ENCODE measurements at regions not wholly inside any gene's neighbourhood (a gene's known extent, or its start where the extent isn't known, plus 50 kb on each side); places are given as distances from the start of the nearest gene placed in this dataset.

DNA sequence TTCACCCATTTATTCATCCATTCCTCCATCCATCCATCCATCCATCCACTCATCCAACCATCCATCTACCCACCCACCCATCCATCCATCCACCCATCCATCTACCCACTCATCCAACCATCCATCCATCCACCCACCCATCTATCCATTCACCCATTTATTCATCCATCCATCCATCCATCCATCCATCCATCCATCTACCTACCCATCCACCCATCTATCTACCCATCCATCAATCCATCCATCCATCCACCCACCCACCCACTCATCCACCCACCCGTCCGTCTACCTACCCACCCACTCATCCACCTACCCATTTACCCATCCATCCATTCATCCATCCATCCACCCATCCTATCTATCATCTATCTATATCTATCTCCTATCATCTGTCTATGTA is 169.4 kb upstream of the SHH start:
- Histone ChIP-seq H3K27ac (ENCODE audit: low read length) (no peak overlapping the region), H4K20me1 (ENCODE audit: insufficient read depth) (no peaks in the 10 kb centered on the region), H2AFZ (ENCODE audit: low read depth, low read length) (no peak overlapping the region), H3K9me2 (ENCODE audit: insufficient read depth, low read length) (no peaks in the 10 kb centered on the region), H3K4me3 (ENCODE audit: low read length) (no peak overlapping the region), H3K27me3 (ENCODE audit: insufficient read depth, low read depth, low read length) (no peaks in the 10 kb centered on the region), H3K4me2 (ENCODE audit: low read length) (no peak overlapping the region), H3K79me2 (replicated peaks; ENCODE audit: insufficient read depth, low read length) (no peaks in the 10 kb centered on the region), H3K36me3 (ENCODE audit: insufficient read depth, low read length) (no peaks in the 10 kb centered on the region), H3F3A (ENCODE audit: insufficient read depth, low read length, poor library complexity, severe bottlenecking) (no peaks in the 10 kb centered on the region), H3K9me3 (ENCODE audit: low read length) (no peaks in the 10 kb centered on the region), H3K9ac (ENCODE audit: low read length) (no peak overlapping the region)
- TF ChIP-seq EZH2 (IDR thresholded peaks at IDR 0.05; ENCODE audit: borderline replicate concordance, insufficient read depth, low read length, poor library complexity, severe bottlenecking) (no peak), TAF1 (IDR thresholded peaks at IDR 0.05; ENCODE audit: low read depth) (no peak), MXI1 (conservative IDR thresholded peaks at IDR 0.05; ENCODE audit: poor library complexity, severe bottlenecking) (no peak), POLR2AphosphoS5 (IDR thresholded peaks at IDR 0.05) (no peak), EP300 (conservative IDR thresholded peaks at IDR 0.05; ENCODE audit: poor library complexity, severe bottlenecking) (no peak), RAD21 (conservative IDR thresholded peaks at IDR 0.05) (no peak)
- TF ChIP-seq, protein P1, sequence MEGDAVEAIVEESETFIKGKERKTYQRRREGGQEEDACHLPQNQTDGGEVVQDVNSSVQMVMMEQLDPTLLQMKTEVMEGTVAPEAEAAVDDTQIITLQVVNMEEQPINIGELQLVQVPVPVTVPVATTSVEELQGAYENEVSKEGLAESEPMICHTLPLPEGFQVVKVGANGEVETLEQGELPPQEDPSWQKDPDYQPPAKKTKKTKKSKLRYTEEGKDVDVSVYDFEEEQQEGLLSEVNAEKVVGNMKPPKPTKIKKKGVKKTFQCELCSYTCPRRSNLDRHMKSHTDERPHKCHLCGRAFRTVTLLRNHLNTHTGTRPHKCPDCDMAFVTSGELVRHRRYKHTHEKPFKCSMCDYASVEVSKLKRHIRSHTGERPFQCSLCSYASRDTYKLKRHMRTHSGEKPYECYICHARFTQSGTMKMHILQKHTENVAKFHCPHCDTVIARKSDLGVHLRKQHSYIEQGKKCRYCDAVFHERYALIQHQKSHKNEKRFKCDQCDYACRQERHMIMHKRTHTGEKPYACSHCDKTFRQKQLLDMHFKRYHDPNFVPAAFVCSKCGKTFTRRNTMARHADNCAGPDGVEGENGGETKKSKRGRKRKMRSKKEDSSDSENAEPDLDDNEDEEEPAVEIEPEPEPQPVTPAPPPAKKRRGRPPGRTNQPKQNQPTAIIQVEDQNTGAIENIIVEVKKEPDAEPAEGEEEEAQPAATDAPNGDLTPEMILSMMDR (IDR thresholded peaks at IDR 0.05; ENCODE audit: poor library complexity, severe bottlenecking): no peak
- TF ChIP-seq, protein P2, sequence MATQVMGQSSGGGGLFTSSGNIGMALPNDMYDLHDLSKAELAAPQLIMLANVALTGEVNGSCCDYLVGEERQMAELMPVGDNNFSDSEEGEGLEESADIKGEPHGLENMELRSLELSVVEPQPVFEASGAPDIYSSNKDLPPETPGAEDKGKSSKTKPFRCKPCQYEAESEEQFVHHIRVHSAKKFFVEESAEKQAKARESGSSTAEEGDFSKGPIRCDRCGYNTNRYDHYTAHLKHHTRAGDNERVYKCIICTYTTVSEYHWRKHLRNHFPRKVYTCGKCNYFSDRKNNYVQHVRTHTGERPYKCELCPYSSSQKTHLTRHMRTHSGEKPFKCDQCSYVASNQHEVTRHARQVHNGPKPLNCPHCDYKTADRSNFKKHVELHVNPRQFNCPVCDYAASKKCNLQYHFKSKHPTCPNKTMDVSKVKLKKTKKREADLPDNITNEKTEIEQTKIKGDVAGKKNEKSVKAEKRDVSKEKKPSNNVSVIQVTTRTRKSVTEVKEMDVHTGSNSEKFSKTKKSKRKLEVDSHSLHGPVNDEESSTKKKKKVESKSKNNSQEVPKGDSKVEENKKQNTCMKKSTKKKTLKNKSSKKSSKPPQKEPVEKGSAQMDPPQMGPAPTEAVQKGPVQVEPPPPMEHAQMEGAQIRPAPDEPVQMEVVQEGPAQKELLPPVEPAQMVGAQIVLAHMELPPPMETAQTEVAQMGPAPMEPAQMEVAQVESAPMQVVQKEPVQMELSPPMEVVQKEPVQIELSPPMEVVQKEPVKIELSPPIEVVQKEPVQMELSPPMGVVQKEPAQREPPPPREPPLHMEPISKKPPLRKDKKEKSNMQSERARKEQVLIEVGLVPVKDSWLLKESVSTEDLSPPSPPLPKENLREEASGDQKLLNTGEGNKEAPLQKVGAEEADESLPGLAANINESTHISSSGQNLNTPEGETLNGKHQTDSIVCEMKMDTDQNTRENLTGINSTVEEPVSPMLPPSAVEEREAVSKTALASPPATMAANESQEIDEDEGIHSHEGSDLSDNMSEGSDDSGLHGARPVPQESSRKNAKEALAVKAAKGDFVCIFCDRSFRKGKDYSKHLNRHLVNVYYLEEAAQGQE (IDR thresholded peaks at IDR 0.05; ENCODE audit: borderline replicate concordance): no peak

DNA sequence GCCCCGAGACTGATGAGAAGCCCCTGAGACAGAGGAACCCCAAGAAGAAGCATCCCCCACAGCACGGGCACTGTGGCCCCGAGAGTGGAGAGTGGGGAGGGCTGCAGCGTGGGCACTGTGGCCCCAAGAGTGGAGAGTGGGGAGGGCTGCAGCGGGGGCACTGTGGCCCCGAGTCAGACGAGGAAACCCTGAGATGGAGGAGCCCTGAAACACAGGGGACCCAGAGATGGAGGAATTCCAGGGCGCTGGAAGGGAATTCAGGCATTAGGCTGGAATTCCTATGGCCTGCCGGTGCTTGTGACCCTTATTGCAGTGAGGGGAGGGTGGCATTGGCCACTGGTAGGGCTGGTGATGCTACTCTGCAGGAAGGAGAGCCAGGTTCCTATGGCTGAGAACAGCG is 168.6 kb upstream of the SHH start:
- no peaks in the 10 kb centered on the region for H3K79me2 ChIP-seq (replicated peaks; ENCODE audit: insufficient read depth, low read length)
- H3K9ac ChIP-seq (ENCODE audit: low read length): no peak overlapping the region

More for the DNA sequence above, 168.6 kb upstream of the SHH start:
- Histone ChIP-seq H2AFZ (ENCODE audit: low read depth, low read length) (no peak overlapping the region), H3K36me3 (ENCODE audit: insufficient read depth, low read length) (no peaks in the 10 kb centered on the region), H3K4me3 (ENCODE audit: low read length) (no peak overlapping the region), H3K9me2 (ENCODE audit: insufficient read depth, low read length) (no peaks in the 10 kb centered on the region), H4K20me1 (ENCODE audit: insufficient read depth) (no peaks in the 10 kb centered on the region), H3K9me3 (ENCODE audit: low read length) (no peaks in the 10 kb centered on the region), H3K27me3 (ENCODE audit: insufficient read depth, low read depth, low read length) (no peaks in the 10 kb centered on the region), H3K27ac (ENCODE audit: low read length) (no peak overlapping the region), H3F3A (ENCODE audit: insufficient read depth, low read length, poor library complexity, severe bottlenecking) (no peaks in the 10 kb centered on the region), H3K4me2 (ENCODE audit: low read length) (no peak overlapping the region)
- TF ChIP-seq EP300 (conservative IDR thresholded peaks at IDR 0.05; ENCODE audit: poor library complexity, severe bottlenecking) (no peak), MXI1 (conservative IDR thresholded peaks at IDR 0.05; ENCODE audit: poor library complexity, severe bottlenecking) (no peak), EZH2 (IDR thresholded peaks at IDR 0.05; ENCODE audit: borderline replicate concordance, insufficient read depth, low read length, poor library complexity, severe bottlenecking) (no peak), POLR2AphosphoS5 (IDR thresholded peaks at IDR 0.05) (no peak), TAF1 (IDR thresholded peaks at IDR 0.05; ENCODE audit: low read depth) (no peak)
- TF ChIP-seq, protein P1 (IDR thresholded peaks at IDR 0.05; ENCODE audit: poor library complexity, severe bottlenecking): no peak
- TF ChIP-seq, protein P2 (IDR thresholded peaks at IDR 0.05; ENCODE audit: borderline replicate concordance): no peak

All from neural cell (in vitro differentiated cells).